ENCODE measurements at regions not wholly inside any gene's neighbourhood (a gene's known extent, or its start where the extent isn't known, plus 50 kb on each side); places are given as distances from the start of the nearest gene placed in this dataset.

- no peak overlapping the region for H3K9ac ChIP-seq (ENCODE audit: low read length in 5 of 5)
- H3K36me3 ChIP-seq (ENCODE audit: control insufficient read depth in 5 of 5, insufficient read depth in 5 of 5, low read length in 5 of 5), result no peaks in the 10 kb centered on the region
- H3K27ac ChIP-seq (ENCODE audit: low read depth, low read length), result no peak overlapping the region
- H3K4me1 ChIP-seq (ENCODE audit: control insufficient read depth in 5 of 5, insufficient read depth in 5 of 5, low read length in 5 of 5), result peaks cover 3 to 14% (median 8%) of the 10 kb centered on the region in 5 donors
- H3K4me3 ChIP-seq (ENCODE audit: low read depth in 1 of 5, low read length in 5 of 5), result no peak overlapping the region
- no peaks in the 10 kb centered on the region for H3K9me3 ChIP-seq (ENCODE audit: control insufficient read depth in 5 of 5, low read length in 5 of 5)
- H3K27me3 ChIP-seq (ENCODE audit: control insufficient read depth in 5 of 5, insufficient read depth in 4 of 5, low read length in 5 of 5), result peaks cover 0 to 3% (median 2%) of the 10 kb centered on the region in 5 donors
These were observed 422.1 kb upstream of the SALL1 start for GRCh38 chr16:51573191-51573590.

GRCh38 chr16:51569203-51569931 is 418.3 kb upstream of the SALL1 start:
- H3K9ac ChIP-seq (ENCODE audit: low read length in 5 of 5), result no peak overlapping the region
- H3K27me3 ChIP-seq (ENCODE audit: control insufficient read depth in 5 of 5, insufficient read depth in 4 of 5, low read length in 5 of 5), result peaks cover 0 to 2% (median 0%) of the 10 kb centered on the region in 5 donors

DNA sequence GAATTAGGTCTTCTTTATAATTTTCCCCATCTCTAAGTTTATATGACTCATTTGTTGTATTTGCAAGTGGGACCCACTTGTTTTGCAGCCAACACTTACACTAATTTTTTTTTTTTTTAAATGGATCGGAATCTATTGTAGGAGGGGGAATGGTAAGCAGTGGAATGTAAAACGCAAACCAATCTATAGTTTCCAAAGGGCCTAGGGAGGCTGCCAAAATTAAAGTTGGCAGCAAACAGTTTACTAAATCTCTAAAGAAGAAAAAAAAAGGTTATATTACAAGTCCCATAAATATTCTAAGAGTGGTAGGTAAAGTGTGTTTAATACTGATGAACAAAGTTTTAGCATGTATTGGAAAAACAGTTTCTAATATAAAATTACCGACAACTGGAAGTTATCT is 416.8 kb upstream of the SALL1 start:
- Histone ChIP-seq H3K27ac (ENCODE audit: low read depth, low read length) (no peak overlapping the region), H3K27me3 (ENCODE audit: control insufficient read depth in 5 of 5, insufficient read depth in 4 of 5, low read length in 5 of 5) (no peaks in the 10 kb centered on the region), H3K9ac (ENCODE audit: low read length in 5 of 5) (no peak overlapping the region), H3K36me3 (ENCODE audit: control insufficient read depth in 5 of 5, insufficient read depth in 5 of 5, low read length in 5 of 5) (no peaks in the 10 kb centered on the region), H3K4me3 (ENCODE audit: low read depth in 1 of 5, low read length in 5 of 5) (no peak overlapping the region), H3K9me3 (ENCODE audit: control insufficient read depth in 5 of 5, low read length in 5 of 5) (peaks cover 0 to 4% (median 0%) of the 10 kb centered on the region in 5 donors), H3K4me1 (ENCODE audit: control insufficient read depth in 5 of 5, insufficient read depth in 5 of 5, low read length in 5 of 5) (no peaks in the 10 kb centered on the region)

More at GRCh38 chr16:51569203-51569931, 418.3 kb upstream of the SALL1 start:
- Histone ChIP-seq H3K9me3 (ENCODE audit: control insufficient read depth in 5 of 5, low read length in 5 of 5) (peaks cover 0 to 4% (median 0%) of the 10 kb centered on the region in 5 donors), H3K4me3 (ENCODE audit: low read depth in 1 of 5, low read length in 5 of 5) (no peak overlapping the region), H3K4me1 (ENCODE audit: control insufficient read depth in 5 of 5, insufficient read depth in 5 of 5, low read length in 5 of 5) (no peaks in the 10 kb centered on the region), H3K27ac (ENCODE audit: low read depth, low read length) (no peak overlapping the region), H3K36me3 (ENCODE audit: control insufficient read depth in 5 of 5, insufficient read depth in 5 of 5, low read length in 5 of 5) (no peaks in the 10 kb centered on the region)

GRCh38 chr16:51565184-51565583 is 414.1 kb upstream of the SALL1 start:
- H3K4me3 ChIP-seq (ENCODE audit: low read depth in 1 of 5, low read length in 5 of 5), result no peak overlapping the region
- peaks cover 0 to 4% (median 0%) of the 10 kb centered on the region in 5 donors for H3K9me3 ChIP-seq (ENCODE audit: control insufficient read depth in 5 of 5, low read length in 5 of 5)
- H3K36me3 ChIP-seq (ENCODE audit: control insufficient read depth in 5 of 5, insufficient read depth in 5 of 5, low read length in 5 of 5), result no peaks in the 10 kb centered on the region
- no peak overlapping the region for H3K9ac ChIP-seq (ENCODE audit: low read length in 5 of 5)
- H3K27me3 ChIP-seq (ENCODE audit: control insufficient read depth in 5 of 5, insufficient read depth in 4 of 5, low read length in 5 of 5), result no peaks in the 10 kb centered on the region
- no peaks in the 10 kb centered on the region for H3K4me1 ChIP-seq (ENCODE audit: control insufficient read depth in 5 of 5, insufficient read depth in 5 of 5, low read length in 5 of 5)
- H3K27ac ChIP-seq (ENCODE audit: low read depth, low read length), result no peak overlapping the region

DNA sequence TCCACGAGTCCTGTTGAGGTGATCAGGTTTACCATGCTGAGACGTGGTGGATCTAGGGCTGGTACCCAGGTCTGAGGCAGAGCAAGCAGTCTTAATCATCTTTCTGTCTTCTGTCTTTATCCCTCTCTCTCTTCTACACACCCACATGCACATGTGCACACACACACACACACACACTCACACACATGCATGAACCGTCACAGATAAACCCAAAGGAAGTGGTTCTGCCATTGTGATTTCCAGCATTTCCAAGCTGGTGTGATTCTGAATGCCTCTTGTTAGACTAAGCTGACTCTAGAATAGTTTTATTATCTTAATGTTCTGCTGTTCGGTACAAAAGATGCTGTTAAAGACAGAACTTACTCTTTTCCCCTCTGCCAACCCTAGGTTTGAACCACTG is 411.8 kb upstream of the SALL1 start:
- Histone ChIP-seq H3K4me1 (ENCODE audit: control insufficient read depth in 5 of 5, insufficient read depth in 5 of 5, low read length in 5 of 5) (no peaks in the 10 kb centered on the region), H3K36me3 (ENCODE audit: control insufficient read depth in 5 of 5, insufficient read depth in 5 of 5, low read length in 5 of 5) (no peaks in the 10 kb centered on the region), H3K9ac (ENCODE audit: low read length in 5 of 5) (no peak overlapping the region)

DNA sequence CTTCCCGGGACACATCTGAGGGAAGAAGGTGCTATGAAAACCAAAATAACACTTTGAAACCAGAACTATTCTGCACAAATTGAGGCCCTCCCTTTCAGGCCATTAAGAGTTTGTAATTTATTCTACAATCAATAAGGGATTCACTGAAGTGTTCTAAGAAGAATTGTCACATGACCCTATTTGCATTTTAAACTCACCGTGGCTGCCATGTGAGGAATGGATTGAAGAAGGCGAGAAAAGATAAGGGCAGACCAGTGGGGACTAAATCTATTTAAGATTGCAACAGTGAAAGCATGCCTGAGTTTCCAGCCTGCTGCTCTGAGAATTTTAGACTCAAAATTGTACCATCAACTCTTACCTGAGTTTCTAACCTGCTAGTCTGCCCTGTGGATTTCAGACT is 408.8 kb upstream of the SALL1 start:
- Histone ChIP-seq H3K36me3 (ENCODE audit: control insufficient read depth in 5 of 5, insufficient read depth in 5 of 5, low read length in 5 of 5) (no peaks in the 10 kb centered on the region), H3K27me3 (ENCODE audit: control insufficient read depth in 5 of 5, insufficient read depth in 4 of 5, low read length in 5 of 5) (peaks cover 0 to 4% (median 0%) of the 10 kb centered on the region in 5 donors), H3K9ac (ENCODE audit: low read length in 5 of 5) (no peak overlapping the region), H3K4me1 (ENCODE audit: control insufficient read depth in 5 of 5, insufficient read depth in 5 of 5, low read length in 5 of 5) (peaks cover 0 to 5% (median 0%) of the 10 kb centered on the region in 5 donors), H3K27ac (ENCODE audit: low read depth, low read length) (no peak overlapping the region), H3K9me3 (ENCODE audit: control insufficient read depth in 5 of 5, low read length in 5 of 5) (peaks cover 0 to 4% (median 0%) of the 10 kb centered on the region in 5 donors), H3K4me3 (ENCODE audit: low read depth in 1 of 5, low read length in 5 of 5) (no peak overlapping the region)

More for the DNA sequence above, 411.8 kb upstream of the SALL1 start:
- Histone ChIP-seq H3K4me3 (ENCODE audit: low read depth in 1 of 5, low read length in 5 of 5) (no peak overlapping the region), H3K9me3 (ENCODE audit: control insufficient read depth in 5 of 5, low read length in 5 of 5) (peaks cover 0 to 4% (median 0%) of the 10 kb centered on the region in 5 donors), H3K27ac (ENCODE audit: low read depth, low read length) (no peak overlapping the region), H3K27me3 (ENCODE audit: control insufficient read depth in 5 of 5, insufficient read depth in 4 of 5, low read length in 5 of 5) (no peaks in the 10 kb centered on the region)

GRCh38 chr16:51557670-51558069 is 406.6 kb upstream of the SALL1 start:
- H3K9ac ChIP-seq (ENCODE audit: low read length in 5 of 5), result no peak overlapping the region
- H3K4me3 ChIP-seq (ENCODE audit: low read depth in 1 of 5, low read length in 5 of 5), result no peak overlapping the region
- no peaks in the 10 kb centered on the region for H3K36me3 ChIP-seq (ENCODE audit: control insufficient read depth in 5 of 5, insufficient read depth in 5 of 5, low read length in 5 of 5)
- peaks cover 0 to 9% (median 0%) of the 10 kb centered on the region in 5 donors for H3K4me1 ChIP-seq (ENCODE audit: control insufficient read depth in 5 of 5, insufficient read depth in 5 of 5, low read length in 5 of 5)
- H3K9me3 ChIP-seq (ENCODE audit: control insufficient read depth in 5 of 5, low read length in 5 of 5), result no peaks in the 10 kb centered on the region
- H3K27me3 ChIP-seq (ENCODE audit: control insufficient read depth in 5 of 5, insufficient read depth in 4 of 5, low read length in 5 of 5), result peaks cover 0 to 4% (median 0%) of the 10 kb centered on the region in 5 donors
- H3K27ac ChIP-seq (ENCODE audit: low read depth, low read length), result no peak overlapping the region

DNA sequence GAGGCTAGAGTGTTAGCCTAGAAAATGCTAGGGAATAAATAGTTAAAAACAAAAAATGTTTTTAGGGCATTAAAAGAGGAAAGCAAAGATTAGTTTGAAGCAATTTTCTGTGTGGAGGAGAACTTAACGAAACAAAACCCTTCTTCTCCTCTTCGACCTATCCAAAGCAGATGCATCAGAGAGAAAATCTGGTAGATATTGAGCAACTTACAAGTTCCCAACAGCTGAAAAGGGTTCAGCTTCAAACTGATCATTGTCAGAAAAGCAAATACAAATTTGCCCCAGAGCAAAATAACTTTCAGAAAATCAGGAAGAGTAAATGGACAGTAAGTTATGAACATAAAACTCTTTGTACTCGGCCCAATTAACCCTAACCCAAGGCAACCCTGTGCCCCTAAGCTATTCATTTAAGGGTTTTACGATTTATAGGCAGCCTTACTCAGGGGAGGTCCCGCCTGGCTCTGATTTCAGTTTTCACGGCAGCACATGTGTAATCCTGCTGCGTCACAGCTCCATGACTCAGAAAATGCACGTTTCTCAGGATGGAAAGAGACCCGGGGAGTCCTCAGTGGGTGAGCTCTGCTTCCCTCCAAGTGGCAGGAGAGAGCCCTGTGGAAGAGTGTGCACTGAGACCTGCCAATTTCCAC is 405.7 kb upstream of the SALL1 start:
- Histone ChIP-seq H3K9me3 (ENCODE audit: control insufficient read depth in 5 of 5, low read length in 5 of 5) (no peaks in the 10 kb centered on the region), H3K27ac (ENCODE audit: low read depth, low read length) (peak overlapping the region; percentile 3), H3K9ac (ENCODE audit: low read length in 5 of 5) (no peak overlapping the region), H3K27me3 (ENCODE audit: control insufficient read depth in 5 of 5, insufficient read depth in 4 of 5, low read length in 5 of 5) (peaks cover 0 to 4% (median 0%) of the 10 kb centered on the region in 5 donors), H3K36me3 (ENCODE audit: control insufficient read depth in 5 of 5, insufficient read depth in 5 of 5, low read length in 5 of 5) (no peaks in the 10 kb centered on the region), H3K4me3 (ENCODE audit: low read depth in 1 of 5, low read length in 5 of 5) (peak overlapping the region in 1 of 5 donors; percentile 17), H3K4me1 (ENCODE audit: control insufficient read depth in 5 of 5, insufficient read depth in 5 of 5, low read length in 5 of 5) (peaks cover 0 to 9% (median 0%) of the 10 kb centered on the region in 5 donors)

GRCh38 chr16:51553910-51554309 is 402.8 kb upstream of the SALL1 start:
- H3K4me3 ChIP-seq (ENCODE audit: low read depth in 1 of 5, low read length in 5 of 5), result no peak overlapping the region
- H3K27me3 ChIP-seq (ENCODE audit: control insufficient read depth in 5 of 5, insufficient read depth in 4 of 5, low read length in 5 of 5), result peaks cover 0 to 4% (median 0%) of the 10 kb centered on the region in 5 donors
- H3K4me1 ChIP-seq (ENCODE audit: control insufficient read depth in 5 of 5, insufficient read depth in 5 of 5, low read length in 5 of 5), result peaks cover 0 to 9% (median 0%) of the 10 kb centered on the region in 5 donors
- no peaks in the 10 kb centered on the region for H3K9me3 ChIP-seq (ENCODE audit: control insufficient read depth in 5 of 5, low read length in 5 of 5)
- no peak overlapping the region for H3K27ac ChIP-seq (ENCODE audit: low read depth, low read length)
- H3K36me3 ChIP-seq (ENCODE audit: control insufficient read depth in 5 of 5, insufficient read depth in 5 of 5, low read length in 5 of 5), result no peaks in the 10 kb centered on the region
- no peak overlapping the region for H3K9ac ChIP-seq (ENCODE audit: low read length in 5 of 5)

- Histone ChIP-seq H3K9me3 (ENCODE audit: control insufficient read depth in 5 of 5, low read length in 5 of 5) (no peaks in the 10 kb centered on the region), H3K27ac (ENCODE audit: low read depth, low read length) (no peak overlapping the region), H3K9ac (ENCODE audit: low read length in 5 of 5) (no peak overlapping the region), H3K27me3 (ENCODE audit: control insufficient read depth in 5 of 5, insufficient read depth in 4 of 5, low read length in 5 of 5) (peaks cover 0 to 4% (median 0%) of the 10 kb centered on the region in 5 donors), H3K4me3 (ENCODE audit: low read depth in 1 of 5, low read length in 5 of 5) (no peak overlapping the region), H3K4me1 (ENCODE audit: control insufficient read depth in 5 of 5, insufficient read depth in 5 of 5, low read length in 5 of 5) (peaks cover 0 to 9% (median 0%) of the 10 kb centered on the region in 5 donors), H3K36me3 (ENCODE audit: control insufficient read depth in 5 of 5, insufficient read depth in 5 of 5, low read length in 5 of 5) (no peaks in the 10 kb centered on the region)
These were observed 402.2 kb upstream of the SALL1 start for GRCh38 chr16:51553314-51553713.

Measured in subcutaneous abdominal adipose tissue (tissue), 5 donors.